ENCODE measurements at regions not wholly inside any gene's neighbourhood (a gene's known extent, or its start where the extent isn't known, plus 50 kb on each side); places are given as distances from the start of the nearest gene placed in this dataset.

DNA sequence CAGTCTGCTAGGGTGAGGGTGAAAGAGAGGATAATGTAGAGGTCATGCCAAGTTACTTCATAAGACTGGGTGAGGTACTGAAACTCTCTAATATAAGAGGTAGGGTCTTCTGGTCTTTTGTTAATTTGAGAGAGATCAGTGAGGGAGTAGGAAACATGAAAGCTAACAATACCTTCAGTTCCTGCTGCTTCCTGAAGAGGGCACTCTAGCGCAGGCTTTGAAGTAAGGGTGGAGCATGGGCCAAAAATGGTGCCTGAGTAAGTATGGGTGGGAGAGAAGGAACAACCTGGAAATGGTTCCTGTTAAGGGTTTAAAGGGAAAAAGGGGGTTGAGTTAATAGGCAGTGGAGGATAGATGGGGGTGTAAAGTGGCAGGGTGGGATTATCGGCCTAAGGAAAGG is 2449.5 kb downstream of the TP53TG3F start:
- no peak for TF ChIP-seq POLR2A (IDR thresholded peaks at IDR 0.05)
- TF ChIP-seq, protein P1, sequence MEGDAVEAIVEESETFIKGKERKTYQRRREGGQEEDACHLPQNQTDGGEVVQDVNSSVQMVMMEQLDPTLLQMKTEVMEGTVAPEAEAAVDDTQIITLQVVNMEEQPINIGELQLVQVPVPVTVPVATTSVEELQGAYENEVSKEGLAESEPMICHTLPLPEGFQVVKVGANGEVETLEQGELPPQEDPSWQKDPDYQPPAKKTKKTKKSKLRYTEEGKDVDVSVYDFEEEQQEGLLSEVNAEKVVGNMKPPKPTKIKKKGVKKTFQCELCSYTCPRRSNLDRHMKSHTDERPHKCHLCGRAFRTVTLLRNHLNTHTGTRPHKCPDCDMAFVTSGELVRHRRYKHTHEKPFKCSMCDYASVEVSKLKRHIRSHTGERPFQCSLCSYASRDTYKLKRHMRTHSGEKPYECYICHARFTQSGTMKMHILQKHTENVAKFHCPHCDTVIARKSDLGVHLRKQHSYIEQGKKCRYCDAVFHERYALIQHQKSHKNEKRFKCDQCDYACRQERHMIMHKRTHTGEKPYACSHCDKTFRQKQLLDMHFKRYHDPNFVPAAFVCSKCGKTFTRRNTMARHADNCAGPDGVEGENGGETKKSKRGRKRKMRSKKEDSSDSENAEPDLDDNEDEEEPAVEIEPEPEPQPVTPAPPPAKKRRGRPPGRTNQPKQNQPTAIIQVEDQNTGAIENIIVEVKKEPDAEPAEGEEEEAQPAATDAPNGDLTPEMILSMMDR (IDR thresholded peaks at IDR 0.05): no peak

DNA sequence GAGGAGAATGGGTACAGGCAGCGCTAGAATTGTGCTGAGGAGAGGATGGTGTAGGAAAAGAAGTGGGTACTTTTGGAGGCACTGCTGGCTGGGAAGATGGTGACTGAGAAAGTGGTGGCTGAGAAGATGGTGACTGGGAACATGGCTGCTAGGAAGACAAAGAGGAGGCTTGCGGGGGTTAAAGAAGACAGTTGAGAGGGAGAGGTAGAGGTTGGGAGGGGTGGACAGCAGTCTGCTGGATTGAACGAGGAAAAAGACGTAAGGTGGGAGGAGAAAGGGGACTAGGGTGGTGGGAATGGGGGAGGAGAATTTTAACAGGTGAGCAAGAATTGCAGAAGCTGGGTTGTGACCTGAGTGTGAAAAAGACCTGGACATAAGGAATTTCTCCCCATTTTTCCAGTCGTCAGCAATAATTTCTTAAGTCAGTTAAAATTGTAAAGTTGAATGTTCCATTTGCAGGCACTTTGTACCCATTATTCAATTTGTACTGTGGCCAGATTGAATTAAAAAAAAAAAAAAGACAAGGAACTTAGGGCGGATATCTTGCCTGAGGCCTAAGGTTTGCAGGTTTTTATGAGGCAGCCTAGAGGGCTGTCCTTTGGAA is 2450.0 kb downstream of the TP53TG3F start:
- TF ChIP-seq, protein P1 (IDR thresholded peaks at IDR 0.05): no peak
- TF ChIP-seq POLR2A (IDR thresholded peaks at IDR 0.05): no peak
- no peaks in the 10 kb centered on the region for H3K4me1 ChIP-seq (replicated peaks in 1 of 2)
- H3K36me3 ChIP-seq (replicated peaks in 1 of 2): no peaks in the 10 kb centered on the region
- no peaks in the 10 kb centered on the region for H3K9me3 ChIP-seq (replicated peaks in 1 of 3)
- WGBS, 4 donors: 66 to 81% (median 76%) methylated on average over 6 of the region's 6 CpGs
- H3K27ac ChIP-seq: no peak overlapping the region
- intact Hi-C loops (cut with DNase I): no loop called here
- no peak for DNase-seq
- H3K27me3 ChIP-seq: no peaks in the 10 kb centered on the region
- H3K4me3 ChIP-seq: no peak overlapping the region

More for the DNA sequence above, 2449.5 kb downstream of the TP53TG3F start:
- H3K27me3 ChIP-seq: no peaks in the 10 kb centered on the region
- no peak overlapping the region for H3K27ac ChIP-seq
- intact Hi-C loops (cut with DNase I): no loop called here
- DNase-seq: no peak
- H3K4me1 ChIP-seq (replicated peaks in 1 of 2): no peaks in the 10 kb centered on the region
- 51 to 59% (median 54%) methylated on average over 2 of the region's 2 CpGs for WGBS, 4 donors
- no peak overlapping the region for H3K4me3 ChIP-seq
- no peaks in the 10 kb centered on the region for H3K36me3 ChIP-seq (replicated peaks in 1 of 2)
- H3K9me3 ChIP-seq (replicated peaks in 1 of 3): no peaks in the 10 kb centered on the region

DNA sequence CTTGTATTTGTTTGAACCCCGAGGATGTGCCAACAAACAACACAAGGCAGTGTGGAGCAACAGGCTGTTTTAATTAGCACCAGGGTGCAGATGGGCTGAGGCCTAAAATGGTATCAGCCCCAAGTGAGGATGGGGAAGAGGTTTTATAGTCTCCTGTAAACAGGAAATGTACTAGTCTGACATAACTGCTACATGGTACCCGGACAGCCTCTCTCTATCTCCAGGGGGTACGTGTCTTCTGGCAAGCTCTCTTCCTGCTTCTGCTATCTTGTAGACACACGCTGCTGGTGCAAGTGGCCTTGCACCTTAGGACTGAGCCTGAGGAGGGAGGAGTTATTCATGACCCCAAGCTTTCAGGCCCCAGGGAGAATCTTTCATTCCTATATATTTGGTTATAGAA is 2451.0 kb downstream of the TP53TG3F start:
- intact Hi-C loops (cut with DNase I): no loop called here
- 72 to 85% (median 77%) methylated on average over 4 of the region's 4 CpGs for WGBS, 4 donors
- Histone ChIP-seq H3K27me3 (no peaks in the 10 kb centered on the region), H3K36me3 (replicated peaks in 1 of 2) (no peaks in the 10 kb centered on the region), H3K4me3 (no peak overlapping the region), H3K27ac (no peak overlapping the region), H3K9me3 (replicated peaks in 1 of 3) (no peaks in the 10 kb centered on the region), H3K4me1 (replicated peaks in 1 of 2) (no peaks in the 10 kb centered on the region)
- TF ChIP-seq, protein P1 (IDR thresholded peaks at IDR 0.05): no peak
- TF ChIP-seq POLR2A (IDR thresholded peaks at IDR 0.05): no peak
- DNase-seq: no peak

DNA sequence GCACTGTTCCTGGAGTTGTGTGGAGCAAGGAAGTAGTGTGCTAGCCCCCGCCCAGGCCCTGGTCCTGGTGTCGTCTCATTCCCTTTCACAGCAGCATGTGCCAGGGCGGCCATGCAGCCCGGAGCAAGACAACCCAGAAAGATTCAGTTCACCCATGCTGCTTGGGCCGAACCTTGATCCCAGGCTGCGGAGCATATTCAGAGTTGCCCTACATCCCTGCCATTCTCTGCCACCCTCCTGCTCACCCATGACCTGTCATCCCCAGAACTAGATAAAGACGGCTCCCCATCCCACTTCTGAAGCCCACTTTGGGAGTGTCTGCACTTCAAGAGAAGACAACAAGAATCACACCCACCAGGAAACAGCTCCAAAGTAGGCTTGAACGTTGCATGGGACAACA is 2452.5 kb downstream of the TP53TG3F start:
- Histone ChIP-seq H3K4me1 (replicated peaks in 1 of 2) (no peaks in the 10 kb centered on the region), H3K27ac (no peak overlapping the region), H3K9me3 (replicated peaks in 1 of 3) (no peaks in the 10 kb centered on the region), H3K36me3 (replicated peaks in 1 of 2) (no peaks in the 10 kb centered on the region), H3K27me3 (no peaks in the 10 kb centered on the region), H3K4me3 (no peak overlapping the region)
- intact Hi-C loops (cut with DNase I): no loop called here
- 76 to 88% (median 79%) methylated on average over 7 to 8 of the region's 8 CpGs for WGBS, 4 donors
- DNase-seq: no peak
- TF ChIP-seq, protein P1 (IDR thresholded peaks at IDR 0.05): no peak
- TF ChIP-seq POLR2A (IDR thresholded peaks at IDR 0.05): no peak

Data from adrenal gland (tissue), 9 donors.